ENCODE measurements at regions not wholly inside any gene's neighbourhood (a gene's known extent, or its start where the extent isn't known, plus 50 kb on each side); places are given as distances from the start of the nearest gene placed in this dataset.
"Not testable (repeated sequence)": the region's sequence is repeated elsewhere in the genome, so short reads cannot be mapped to it uniquely, and the experiment has no call there.

DNA sequence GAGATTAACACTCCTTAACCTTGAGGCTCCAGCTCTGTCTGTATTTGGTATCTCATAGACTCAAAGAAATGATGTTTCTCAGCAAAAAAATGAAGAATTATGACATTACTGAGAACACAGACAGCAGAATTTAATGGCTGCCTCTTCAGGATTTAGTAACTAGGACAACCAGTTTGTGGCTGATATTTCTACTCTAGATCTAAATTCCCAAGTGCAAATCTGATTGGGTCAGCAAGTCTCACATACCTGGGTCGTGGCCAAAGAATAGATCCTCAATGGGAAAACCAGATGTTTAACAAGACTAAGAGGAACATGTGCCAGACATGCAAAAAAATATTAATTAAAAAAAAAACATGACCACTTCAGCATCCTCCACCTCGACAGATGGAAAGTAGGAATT lies 608.9 kb downstream of the DTWD2 start:
- no peak for DNase-seq

DNA sequence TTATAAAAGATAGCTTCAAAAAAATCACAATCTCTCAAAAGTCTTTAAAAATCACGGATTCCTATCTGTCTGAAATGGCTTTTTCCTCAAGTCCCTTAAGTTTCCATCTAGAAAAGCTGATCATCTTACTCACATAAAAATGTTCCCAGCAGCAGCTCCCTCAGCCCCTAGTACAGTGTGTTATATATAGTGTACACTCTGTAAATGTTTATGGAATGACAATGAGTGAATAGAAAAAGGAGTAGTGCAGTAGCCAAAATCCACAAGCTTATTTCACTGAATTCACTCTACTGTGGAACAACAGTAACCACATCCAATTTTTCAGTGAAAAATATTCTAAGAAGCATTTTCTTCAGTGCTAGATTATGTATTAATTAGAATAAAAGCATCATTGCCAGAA lies 609.4 kb downstream of the DTWD2 start:
- peak in 2 of 3 donors; percentile 10 to 38 for DNase-seq

DNA sequence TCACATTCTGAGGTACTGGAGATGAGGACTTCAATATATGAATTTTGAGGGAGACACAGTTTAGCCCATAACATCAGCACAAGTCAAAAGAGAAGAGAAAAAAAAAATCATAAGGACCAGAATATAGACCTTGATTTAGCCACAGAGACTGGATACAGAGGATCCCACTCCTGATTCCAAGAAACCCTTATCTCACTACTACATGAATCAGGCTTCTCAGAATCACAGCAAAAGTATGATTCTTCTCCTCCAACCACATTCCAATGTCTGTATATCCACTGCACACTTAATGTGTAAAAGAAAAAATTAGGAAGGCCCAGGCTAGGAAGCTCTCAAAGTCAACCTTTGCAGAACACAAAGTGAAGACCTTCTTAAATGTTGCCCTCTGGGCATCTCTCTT lies 610.9 kb downstream of the DTWD2 start:
- DNase-seq = no peak

DNA sequence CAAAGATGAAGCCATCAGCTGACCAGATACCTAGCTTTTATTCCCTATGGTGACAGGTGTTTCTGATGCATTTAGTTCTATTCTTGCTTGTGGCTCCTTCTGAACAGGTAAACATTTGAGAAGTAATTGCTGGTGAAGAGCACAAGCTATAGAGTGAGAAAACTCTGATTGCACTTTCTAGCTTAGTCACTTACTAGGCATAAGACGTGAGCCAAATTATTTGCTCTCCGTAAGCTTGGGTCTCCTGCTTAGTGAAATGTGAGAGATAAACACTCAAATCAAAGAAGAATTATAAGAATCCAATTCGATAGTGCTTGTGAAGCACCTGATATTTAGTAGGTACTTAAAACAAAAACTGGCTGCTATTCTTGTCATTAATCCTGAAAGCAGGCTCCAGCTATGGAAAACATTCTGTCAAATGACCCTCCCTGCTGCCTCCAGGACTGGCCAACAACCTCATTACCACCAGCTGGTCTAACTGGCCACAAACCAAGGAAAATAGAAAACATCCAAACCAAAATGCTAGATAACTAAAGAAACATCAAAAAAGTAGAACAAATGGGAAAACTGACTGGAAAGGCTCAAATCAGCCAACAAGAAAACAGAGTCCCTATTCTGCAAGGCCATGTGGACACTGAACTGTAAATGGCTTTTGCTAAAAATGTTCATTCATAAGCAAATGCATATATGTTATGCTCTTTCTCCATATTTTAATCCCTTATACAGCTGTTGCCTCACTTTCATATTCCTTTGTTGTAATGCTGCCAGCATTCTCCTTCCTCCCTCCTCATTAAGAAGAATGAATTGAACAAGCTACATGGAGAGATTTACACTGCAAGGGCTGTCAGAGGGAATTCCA lies 616.1 kb downstream of the DTWD2 start:
- peak; percentile 37 to 72 (median 42) for DNase-seq

DNA sequence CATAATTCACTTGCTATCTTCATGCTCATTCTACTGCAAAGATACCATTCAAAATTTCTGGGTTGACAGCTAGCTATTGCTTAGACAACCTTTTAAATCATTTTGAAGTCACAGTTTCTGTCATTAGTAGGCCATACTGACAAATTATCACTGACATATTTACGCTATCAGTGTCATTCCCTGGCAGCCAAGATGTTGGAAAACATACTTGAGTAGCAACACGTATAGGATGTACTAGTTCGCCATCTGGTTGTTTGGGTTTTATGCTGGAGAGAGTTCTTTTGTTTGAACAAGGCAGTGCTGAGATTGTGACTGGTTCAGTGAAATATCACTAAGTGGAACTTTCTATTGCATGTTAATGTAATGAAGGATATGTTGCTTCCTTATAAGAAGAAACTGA lies 621.9 kb downstream of the DTWD2 start:
- no peak for DNase-seq

DNA sequence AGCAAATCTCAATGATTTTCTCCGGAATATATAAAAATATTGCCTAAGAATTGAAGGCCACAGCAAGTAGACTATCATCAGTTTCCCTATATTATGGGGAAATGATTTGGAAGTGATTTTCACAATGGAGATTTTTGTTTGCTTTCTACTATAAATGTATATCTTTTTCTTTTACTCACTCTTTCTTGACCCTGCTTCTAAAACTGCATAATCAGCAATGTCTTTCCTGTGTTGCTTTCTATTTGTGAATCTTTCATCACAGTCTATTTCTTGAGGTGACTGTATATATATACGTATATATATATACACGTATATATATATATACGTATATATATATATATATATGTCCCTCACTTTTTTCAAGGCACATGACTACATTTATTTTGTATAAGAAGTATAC lies 622.6 kb downstream of the DTWD2 start:
- DNase-seq = no peak

DNA sequence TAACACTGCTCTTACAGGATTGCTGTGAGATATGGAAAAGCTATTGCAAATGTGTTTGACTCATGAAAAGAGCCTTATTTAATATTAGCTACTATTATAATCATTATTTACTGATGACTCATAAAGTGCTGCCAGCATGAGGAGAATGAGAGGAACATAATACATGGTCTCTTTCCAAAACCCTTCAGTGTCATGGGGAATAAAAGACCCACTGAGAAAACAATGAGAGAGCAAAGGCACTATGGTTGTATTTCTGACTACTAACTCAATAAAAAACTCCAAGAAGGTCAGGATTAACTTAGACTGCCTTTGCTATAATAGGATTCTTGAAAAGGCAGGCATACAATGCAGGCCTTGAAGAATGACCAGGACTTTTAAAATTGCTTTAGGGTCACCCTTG lies 633.5 kb downstream of the DTWD2 start:
- DNase-seq = no peak

DNA sequence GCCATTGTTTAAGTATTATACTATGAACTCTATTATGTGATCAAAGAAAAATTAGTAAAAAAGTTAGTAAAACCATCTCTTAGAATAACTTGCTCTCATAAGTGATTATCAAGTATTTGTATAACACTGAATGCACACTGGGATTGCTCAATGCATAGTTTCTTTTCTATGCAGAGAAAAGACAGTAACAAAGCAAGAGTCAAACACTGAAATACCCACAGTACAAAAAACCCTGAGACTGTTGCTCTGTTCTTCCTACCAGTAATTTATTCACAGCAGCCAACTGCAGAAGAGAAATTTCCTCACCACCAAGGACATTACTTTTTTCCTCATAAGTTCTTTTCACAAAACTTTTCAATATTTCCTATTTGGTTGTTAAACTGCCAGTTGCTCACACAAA lies 634.4 kb downstream of the DTWD2 start:
- no peak for DNase-seq

DNA sequence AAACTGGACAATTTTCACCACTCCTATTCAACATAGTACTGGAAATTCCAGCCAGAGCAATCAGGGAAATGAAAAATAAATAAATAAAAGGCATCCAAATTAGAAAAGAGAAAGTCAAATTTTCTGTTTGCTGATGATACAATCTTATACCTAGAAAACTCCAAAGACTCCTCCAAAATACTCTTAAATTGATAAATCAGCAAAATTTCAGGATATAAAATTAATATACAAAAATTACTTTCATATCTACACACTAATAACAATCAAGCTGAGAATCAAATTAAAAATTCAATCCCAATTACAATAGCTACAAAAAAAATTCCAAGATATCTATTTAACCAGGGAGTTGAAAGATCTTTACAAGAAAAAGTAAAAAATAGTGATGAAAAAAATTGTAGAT lies 651.9 kb downstream of the DTWD2 start:
- DNase-seq = no peak

DNA sequence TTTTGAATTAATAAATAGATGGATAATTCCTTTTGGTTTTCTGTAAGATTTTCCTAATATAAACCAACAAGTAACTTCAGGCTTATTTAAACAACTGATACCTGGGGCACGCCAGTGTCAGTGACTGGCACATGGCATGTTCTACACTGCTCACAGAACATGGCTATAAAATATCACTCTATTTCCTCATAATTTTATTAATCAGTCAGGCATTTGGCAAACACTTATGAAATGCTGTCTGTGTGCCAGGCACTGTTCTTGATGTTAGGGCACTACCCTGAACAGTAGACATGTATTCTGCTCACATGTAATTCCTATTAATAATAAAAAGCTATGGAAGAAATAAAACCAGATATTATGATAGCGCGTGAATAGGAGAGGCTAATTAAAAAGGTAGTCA lies 661.0 kb downstream of the DTWD2 start:
- no peak for DNase-seq

DNA sequence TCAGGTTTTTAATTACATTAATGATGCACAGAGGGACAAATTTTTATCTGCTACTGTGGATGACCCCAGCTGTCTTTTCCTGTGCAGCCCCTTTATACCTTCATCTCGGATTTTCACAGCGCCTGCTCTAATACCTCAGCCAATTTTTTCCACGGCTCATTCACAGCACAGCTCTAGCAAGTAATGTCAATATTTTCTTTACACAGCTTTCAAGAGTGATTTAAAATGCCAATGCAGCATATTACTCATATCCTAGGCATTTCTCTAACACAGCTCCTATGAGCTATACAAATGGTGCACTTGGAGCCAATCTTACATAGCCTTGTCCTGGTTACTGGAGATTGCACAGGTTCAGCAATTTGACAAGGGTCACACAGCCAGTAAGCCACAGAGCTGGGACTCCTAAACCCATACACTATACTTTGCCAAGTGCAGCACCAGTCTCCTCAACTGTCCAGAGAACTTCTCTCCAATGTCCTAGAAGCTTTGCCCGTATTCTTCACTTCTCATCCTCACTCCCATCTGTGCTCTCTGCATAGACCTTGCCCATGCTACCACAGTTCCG lies 661.8 kb downstream of the DTWD2 start:
- peak in 2 of 3 donors; percentile 6 to 39 for DNase-seq

DNA sequence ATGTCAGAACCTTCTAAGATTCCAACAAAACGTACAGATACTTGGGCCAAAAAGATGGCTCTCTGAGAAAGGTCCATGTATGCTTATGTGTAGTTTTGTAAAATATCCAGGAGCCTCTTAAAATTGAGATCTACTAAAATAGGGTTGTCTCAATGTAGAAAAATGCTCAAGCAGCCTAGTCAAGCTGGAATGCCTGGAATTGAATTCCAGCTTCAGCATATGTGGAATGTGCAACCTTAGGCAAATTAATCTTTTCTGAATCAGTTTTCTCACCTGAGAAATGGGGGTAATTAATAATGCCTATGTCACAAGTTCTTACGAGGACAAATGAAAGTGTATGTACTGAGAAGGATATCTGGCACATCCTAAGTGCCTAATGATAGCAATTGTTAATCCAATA lies 662.4 kb downstream of the DTWD2 start:
- peak in 1 of 3 donors; percentile 31 for DNase-seq

DNA sequence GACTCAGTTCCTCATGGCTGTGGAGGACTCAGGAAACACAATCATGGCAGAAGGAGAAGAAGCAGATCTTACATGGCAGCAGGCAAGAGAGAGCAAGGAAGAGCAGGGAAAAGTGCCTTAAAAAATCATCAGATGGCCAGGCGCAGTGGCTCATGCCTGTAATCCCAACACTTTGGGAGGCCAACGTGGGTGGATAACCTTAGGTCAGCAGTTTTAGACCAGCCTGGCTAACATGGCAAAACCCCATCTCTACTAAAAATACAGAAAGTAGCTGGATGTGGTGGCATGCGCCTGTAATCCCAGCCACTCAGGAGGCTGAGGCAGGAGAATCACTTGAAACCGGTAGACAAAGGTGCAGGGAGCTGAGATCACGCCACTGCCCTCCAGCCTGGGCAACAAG lies 664.6 kb downstream of the DTWD2 start:
- not testable (repeated sequence) for DNase-seq

DNA sequence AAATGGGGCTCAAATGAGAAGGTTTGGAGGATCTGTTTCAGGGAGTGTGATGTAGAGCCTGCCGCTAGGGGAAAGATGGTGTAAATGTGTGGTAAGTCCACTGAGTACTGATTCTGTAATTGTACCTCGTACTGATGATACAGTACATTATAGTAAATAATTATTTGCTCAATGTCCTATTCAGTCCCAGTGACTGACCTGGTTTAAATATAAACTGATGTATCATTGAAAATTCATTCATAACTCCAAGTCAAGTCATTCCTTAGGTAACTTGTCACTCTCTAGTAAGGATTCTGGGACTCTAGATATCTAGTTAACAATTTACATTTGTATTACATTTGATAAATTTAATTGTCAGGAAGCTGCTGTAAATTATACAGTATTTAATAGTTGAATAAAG lies 667.3 kb downstream of the DTWD2 start:
- DNase-seq = no peak

DNA sequence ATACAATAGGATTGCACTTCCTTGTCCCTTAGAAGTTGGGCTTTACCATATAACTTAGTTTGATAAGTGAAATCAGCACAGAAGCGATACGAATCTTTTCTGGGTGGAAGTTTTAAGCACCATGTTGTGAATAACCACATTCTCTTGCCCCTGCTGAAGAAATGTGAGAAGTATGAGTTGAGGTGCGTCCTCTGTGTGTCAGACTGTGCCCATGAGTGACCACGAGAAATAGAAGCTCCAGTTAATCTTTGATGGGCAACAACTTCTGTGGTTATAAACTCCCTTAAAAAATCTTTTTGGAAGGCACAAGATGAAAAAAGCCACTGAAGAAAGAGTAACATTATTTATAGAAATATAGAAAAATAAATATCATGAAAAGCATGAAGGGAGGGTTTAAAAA lies 668.2 kb downstream of the DTWD2 start:
- DNase-seq = no peak

DNA sequence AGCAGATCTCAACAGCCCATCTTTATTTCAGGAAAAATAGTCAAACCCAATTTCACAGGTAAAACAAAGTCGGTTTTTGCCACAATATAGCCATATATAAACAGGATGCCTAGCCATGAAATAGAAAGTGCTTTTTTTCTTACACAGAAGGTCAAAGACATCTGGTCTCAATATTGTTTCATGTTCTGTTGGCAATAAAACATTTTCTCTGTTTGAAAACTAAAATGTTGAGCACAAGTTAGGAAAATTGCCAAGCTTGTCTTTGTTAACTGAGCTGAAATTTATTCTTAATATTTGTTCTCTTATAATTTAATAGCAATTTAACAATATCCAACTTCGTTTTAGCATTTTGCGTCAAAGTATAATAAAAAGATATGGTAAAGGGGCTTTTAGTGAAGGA lies 673.4 kb downstream of the DTWD2 start:
- peak in 2 of 3 donors; percentile 17 to 57 for DNase-seq

DNA sequence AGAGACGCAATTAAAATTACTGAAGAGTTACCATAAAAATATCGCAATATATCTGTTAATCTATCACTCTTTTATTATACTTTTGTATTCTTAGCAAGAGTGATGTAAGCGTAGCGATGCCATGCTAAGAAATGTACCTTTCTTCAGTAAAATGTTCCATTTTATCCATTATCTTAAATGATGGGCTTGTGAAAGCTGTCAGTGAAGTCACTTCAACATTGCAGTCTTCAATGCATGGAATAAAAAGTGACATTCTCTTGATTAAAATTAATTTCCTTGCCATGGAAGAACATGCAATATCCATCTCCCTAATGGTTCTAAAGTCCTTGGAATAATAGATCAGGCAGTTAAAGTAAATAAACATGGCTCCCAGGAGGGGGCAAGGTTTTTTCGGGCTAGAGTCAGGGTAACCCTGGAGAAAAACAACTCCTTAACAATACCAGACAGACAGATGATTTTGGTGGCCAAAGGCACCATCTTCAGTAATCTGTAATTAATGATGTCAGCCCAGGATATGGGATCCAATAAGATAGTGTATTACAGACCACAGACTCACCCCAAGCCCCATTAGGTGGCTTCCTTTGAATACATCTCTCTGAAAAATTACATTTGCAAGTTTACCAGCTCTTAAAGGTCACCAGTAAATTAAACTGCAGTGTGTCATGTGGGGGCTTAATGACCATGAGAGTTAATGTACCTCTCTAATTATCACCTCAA lies 677.1 kb downstream of the DTWD2 start:
- no peak for DNase-seq

DNA sequence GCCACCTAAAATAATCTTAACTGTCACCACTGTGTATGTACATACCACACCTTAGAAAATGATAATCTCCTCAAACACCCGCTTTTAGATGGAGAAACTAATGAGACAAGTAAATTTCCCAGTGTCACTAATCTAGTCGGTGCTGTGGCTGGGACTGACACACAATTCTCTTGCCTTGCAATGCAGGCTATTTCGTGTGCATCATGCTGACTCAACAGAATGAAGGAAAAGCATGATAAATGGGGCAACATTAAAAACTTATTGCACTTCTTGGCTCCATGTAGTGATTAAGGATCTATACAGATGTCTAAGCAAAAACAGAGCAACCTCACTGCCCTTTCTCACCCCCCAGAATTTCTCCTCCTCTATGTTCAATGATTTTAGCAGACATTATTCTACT lies 677.9 kb downstream of the DTWD2 start:
- no peak for DNase-seq

DNA sequence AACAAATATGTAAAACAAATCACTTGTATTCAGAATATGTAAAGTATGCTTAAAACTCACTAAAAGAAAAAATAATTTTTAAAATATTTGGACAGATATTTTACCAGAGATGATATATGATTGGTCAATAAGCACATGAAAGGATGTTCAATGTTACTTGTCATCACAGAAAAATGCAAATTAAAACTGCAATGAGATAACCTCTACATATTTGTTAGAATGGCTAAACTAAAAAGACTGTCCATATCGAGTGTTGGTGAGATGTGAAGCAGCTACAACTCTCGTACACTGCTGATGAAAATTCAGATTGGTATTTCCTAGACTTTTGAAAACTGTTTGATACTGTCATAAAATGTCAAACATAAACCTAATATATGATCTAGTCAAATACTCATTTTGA lies 685.1 kb downstream of the DTWD2 start:
- DNase-seq = no peak

DNA sequence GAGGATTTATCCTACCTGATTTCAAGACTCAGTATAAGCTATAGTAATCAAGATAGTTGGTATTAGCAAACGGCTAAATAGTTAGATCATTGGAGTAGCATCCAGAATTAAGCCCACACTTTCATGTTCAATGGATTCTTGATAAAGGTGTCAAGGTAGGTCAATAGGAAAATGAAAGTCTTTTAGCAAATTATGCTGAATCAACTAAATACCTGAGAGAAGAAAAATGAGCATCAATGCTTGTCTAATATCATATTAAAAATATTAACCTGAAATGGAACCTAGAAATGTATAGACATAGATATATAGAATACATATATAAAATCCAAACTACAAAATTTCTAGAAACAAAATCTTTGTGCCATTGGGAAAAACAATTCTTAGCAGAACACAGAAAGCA lies 685.6 kb downstream of the DTWD2 start:
- no peak for DNase-seq

DNA sequence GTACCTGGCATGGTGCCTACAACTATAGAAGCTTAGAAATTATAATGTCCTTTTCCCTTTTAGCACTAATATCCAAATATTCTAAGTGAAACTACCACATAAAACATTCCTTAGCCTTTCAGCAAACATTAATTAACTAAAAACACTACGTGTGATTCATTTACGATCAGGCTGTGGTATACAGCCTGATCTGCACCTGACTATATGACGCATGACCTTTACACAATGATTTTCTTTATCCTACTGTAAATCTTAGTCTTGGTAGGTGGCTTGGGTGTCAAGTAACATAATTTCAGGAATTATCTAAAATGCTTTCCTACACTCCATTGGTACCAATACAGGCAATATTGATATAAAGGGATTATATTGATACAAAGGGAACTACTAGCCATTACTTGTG lies 686.7 kb downstream of the DTWD2 start:
- no peak for DNase-seq

DNA sequence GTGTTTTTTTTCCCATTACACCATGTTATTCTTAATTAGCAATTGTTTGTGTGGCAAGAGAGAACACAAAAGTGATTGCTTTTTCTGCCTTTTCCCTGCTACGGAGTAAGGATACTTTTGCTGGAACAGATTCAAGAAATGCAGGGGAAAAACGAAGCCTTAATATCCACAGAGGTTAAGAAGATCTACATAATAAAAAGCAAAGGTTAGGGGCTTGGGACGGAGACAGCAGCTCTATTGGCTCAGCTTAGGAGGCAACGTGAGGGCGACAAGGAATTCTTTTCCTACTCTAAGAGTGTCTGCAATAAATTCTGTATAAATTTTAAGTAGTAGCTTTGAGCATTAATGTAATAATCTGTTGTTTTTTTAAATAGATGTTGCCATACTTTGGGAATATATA lies 693.3 kb downstream of the DTWD2 start:
- DNase-seq = no peak

DNA sequence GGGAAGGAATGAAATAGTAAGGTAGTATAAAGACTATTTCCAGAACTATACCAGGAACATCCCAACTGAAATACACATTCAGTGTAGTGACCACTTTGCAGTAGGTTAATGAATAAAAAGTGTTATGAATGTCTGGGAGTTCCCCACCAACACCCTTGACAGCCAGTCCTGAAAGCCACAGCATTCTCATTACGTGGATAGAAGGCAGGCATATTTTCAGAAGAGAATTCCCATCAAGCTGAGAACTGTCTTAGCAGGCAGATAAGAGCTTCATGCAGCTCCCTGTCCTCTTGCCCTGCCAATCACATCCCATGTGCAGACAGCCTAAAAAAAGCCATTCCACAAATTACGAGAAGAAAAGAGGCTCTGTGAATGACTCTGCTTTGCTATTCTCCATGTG lies 695.0 kb downstream of the DTWD2 start:
- DNase-seq = no peak
